Esophagus mucosa (tissue), 1 donor: ENCODE measurements at regions not wholly inside any gene's neighbourhood (a gene's known extent, or its start where the extent isn't known, plus 50 kb on each side); places are given as distances from the start of the nearest gene placed in this dataset.
"Not testable (repeated sequence)": the region's sequence is repeated elsewhere in the genome, so short reads cannot be mapped to it uniquely, and the experiment has no call there.

Experiments used
- ATAC-seq: fragments of 200-7000 bp; cut with Tn5 transposase; one replicate; pipeline ENCODE4 v1.9.1; 2020
- donor health status: DM: yes; HTN: yes; CAD: no.

- ATAC-seq = no peak
These were observed 95.4 kb upstream of the WDR11 start for GRCh38 chr10:120755771-120756170.

DNA sequence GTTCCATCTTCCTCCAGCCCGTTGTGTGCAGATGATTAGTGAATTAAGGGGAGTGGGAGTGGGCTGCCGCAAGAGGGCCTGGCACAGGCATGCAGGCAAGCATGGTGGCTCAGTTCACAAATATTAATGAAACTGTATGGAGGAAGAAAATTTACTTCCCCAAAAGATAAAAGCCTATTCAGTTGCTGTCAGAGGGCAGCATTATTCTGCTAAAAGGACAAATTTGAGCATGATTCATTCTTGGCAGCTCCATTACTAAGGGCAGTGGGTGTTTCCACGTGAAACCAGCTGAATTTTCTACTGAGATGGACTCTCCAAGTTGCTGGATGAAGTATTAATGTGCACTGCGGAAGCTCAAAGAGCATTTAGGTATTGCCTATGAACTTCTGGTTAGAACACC, 90.9 kb upstream of the WDR11 start:
- no peak for ATAC-seq

DNA sequence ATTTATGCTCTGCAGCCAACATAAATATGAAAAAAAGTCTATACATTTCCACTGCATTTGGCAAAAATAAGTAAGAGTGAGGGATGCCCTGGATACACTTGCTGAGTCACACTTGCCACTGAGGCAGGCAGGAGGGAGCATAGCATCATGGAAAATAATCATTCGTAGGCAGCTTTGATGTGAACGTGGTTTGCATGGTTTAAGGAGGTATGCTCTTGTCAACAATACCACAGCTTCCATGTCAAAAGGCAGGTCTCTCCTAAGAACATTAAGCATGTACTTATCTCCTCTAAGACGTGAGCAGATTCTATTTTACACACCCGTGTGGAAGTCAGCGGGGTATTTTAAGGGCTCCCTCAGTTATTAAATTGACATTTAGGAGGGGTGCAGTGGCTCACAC, 89.2 kb upstream of the WDR11 start:
- no peak for ATAC-seq

- no peak for ATAC-seq
These were observed 85.8 kb upstream of the WDR11 start for GRCh38 chr10:120765226-120765803.

- no peak for ATAC-seq
These were observed 82.9 kb upstream of the WDR11 start for GRCh38 chr10:120768227-120768626.

GRCh38 chr10:120770496-120770895, 80.7 kb upstream of the WDR11 start:
- ATAC-seq = no peak

- ATAC-seq = no peak
These were observed 74.7 kb upstream of the WDR11 start for GRCh38 chr10:120776442-120776841.

DNA sequence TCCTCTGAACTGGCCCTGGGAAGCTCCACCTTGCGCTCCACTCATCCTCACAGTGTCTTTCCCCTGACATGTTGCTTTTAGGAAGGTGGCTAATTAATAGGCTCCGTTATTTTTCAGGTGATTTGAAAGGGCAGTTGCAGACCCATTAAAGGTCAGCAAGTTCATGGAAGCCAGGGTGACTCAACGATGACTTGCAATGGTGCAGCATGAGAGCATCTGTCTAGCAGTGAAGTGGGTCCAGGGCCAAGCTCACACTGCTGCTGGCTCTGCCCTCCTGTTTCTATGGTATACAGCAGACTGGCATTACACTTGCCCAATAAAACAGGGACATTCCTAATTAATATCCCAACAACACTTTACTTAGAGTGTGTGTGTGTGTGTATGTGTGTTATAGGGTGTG, 68.8 kb upstream of the WDR11 start:
- ATAC-seq = no peak

GRCh38 chr10:120783098-120783497, 68.1 kb upstream of the WDR11 start:
- no peak for ATAC-seq

GRCh38 chr10:120783867-120784266, 67.3 kb upstream of the WDR11 start:
- no peak for ATAC-seq

GRCh38 chr10:120788771-120789170, 62.4 kb upstream of the WDR11 start:
- ATAC-seq = no peak

DNA sequence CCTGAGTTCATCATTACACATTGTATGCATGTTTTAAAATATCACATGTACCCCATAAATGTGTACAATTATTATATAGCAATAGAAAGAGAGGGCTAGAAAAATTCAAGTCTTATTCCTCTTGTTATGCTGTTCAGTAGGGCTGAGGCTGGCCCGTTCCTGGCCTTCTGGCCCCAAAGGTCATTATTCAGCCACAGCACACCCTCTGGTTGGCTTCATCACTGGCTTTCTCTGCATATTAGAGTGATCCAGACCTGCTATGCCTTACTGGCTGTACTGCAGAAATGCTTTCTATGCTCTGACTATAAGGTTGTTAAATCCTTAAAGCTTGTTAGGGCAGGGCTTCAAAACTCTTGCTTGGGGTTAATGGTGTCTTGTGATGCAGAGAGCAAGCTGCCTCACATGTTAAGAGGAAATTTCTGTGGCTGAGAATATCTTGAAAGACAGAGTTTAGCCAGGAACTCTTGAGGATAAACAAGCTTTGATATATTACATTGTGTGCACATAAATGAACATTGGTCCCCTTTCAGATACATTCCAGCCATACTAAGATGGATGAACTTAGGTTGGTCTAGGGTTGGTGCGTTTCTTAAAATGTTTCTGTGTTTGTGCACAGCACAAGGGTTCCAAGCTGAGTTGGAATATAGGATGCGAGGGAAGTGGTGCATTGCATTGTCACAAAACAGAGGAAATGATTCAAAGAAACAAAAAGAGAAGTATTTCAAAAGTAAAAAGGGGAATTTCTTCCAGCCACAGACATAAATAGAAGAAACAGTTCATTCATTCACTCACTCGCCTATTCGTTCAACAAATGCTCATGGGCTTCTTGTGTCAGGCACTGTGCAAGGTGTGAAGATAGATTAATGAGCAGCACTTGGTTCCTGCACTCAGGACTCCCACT, 61.6 kb upstream of the WDR11 start:
- ATAC-seq = no peak

GRCh38 chr10:120791316-120791715, 59.8 kb upstream of the WDR11 start:
- ATAC-seq = no peak

DNA sequence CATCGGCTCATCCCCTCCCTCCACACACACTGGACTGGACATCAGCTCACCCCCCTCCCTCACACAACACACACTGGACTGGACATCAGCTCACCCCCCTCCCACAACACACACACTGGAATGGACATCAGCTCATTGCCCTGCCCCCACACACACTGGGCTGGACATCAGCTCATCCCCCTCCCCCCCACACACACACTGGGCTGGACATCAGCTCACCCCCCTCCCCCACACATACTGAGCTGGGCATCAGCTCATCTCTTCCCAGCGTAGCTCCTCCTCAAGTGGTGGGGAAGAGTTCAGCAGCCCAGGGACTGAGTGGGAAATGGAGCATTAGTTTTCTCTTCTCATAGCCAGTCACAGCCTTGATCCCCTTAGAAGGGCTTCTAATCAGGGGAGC, 58.1 kb upstream of the WDR11 start:
- no peak for ATAC-seq

- no peak for ATAC-seq
These were observed 56.8 kb upstream of the WDR11 start for GRCh38 chr10:120794390-120794789.

GRCh38 chr10:120798276-120798675, 52.9 kb upstream of the WDR11 start:
- ATAC-seq = not testable (repeated sequence)

DNA sequence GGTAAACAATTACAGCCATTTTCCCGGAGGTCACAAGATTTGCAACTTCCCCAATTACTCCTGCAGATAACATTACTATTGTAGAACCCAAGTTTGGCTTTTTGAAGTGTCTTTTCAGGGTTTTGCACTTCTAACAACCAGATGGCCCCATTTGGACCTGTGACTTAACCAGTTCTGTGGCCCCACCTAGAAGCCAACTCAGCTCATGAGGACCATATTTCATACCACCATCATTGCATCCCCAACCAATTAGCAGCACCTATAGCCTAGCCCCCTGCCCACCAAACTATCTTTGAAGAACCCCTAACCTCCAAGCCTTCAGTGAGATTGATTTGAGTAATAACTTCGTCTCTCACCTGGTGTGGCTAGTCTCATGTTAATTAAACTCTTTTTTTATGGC, 51.3 kb upstream of the WDR11 start:
- ATAC-seq = no peak

- ATAC-seq = no peak
These were observed 50.4 kb upstream of the WDR11 start for GRCh38 chr10:120800528-120801323.
